GM18517 (cell line): ENCODE measurements at regions not wholly inside any gene's neighbourhood (a gene's known extent, or its start where the extent isn't known, plus 50 kb on each side); places are given as distances from the start of the nearest gene placed in this dataset.

Source experiments
- ATAC-seq: cut with Tn5 transposase; IDR thresholded peaks from one replicate; pipeline ENCODE4 v1.9.1; 2021; ENCODE audit warnings: mild to moderate bottlenecking, moderate library complexity; ENCODE audit not compliant: unreplicated experiment

- no peak for ATAC-seq
Observed at GRCh38 chr4:115374621-115375020, 261.2 kb upstream of the NDST4 start.

DNA sequence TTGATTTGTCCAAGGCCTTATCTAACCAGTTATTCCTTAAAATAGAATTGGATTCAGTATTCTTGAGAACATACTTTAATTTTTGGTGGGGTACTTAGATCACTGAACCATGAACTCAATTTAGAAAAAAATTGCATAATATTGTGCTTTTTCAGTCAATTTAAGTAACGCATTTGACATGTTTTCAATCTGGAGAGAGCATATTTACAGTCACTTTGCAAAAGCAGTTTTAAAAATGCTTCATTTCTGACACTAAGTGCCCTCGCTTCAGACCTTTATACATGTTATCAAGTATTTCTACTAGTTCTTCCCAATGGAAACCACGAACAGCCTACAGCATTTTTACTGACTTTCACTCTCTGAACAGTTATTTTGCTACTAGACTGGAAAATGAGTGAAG is 257.1 kb upstream of the NDST4 start:
- no peak for ATAC-seq

- no peak for ATAC-seq
Observed at GRCh38 chr4:115370012-115370411, 256.6 kb upstream of the NDST4 start.

DNA sequence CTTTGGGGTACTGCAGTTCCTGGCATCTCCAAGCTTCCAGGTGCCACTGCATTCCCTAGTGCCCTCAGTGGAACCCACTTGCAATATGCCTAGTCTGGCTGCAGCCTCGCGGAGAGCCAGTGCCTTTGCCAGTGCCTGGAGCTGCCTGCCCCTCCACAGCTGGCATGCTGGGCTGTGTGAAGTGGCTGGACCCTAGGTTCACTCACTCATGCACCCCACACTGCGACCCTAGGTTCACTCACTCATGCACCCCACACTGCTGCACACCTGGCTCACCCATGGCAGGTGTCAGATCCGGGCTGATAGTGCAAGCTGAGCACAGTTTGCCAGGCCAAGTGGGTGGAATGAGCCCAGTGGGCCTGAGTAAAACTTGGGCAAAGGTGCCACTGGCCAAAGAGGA is 253.0 kb upstream of the NDST4 start:
- no peak for ATAC-seq

DNA sequence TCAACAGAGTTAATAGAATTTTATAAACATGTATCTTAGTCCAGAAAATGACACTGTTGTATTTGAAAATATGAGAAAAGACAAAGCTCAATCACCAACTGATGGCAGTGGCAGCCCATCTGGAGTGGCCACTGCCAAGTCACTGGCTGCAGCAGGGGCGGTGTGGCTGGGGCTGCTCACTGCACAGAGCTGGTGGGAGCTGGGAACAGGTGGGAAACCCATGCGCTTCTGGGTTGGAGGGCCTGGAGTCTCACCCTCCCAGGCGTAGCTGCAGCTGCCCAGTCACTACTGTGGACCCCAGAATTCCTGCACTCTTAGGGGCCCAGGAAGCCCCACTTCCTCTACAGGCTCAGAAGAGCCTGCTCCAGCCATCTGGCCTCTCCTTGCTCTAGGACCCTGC is 251.8 kb upstream of the NDST4 start:
- ATAC-seq, result no peak

GRCh38 chr4:115361781-115362180 is 248.4 kb upstream of the NDST4 start:
- ATAC-seq, result no peak

- no peak for ATAC-seq
Observed at GRCh38 chr4:115360431-115360830, 247.0 kb upstream of the NDST4 start.

DNA sequence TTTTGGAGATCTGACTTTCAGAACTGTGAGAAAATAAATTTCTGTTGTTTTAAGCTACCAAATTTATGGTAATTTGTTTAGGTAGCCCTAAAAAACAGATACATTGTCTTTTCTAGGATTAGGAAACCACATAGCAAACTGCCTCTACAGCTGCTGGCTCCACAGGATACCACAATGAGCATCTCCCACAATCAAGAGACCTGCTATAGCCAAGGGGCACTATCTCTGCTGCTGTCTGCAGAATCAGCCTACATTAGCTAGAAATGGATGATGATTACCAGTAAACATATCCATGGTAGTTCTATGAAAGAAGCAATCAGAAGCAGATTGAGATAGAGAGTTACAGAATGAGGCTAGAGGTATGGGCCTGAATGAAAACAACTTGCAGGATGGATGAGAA is 244.4 kb upstream of the NDST4 start:
- no peak for ATAC-seq

GRCh38 chr4:115356176-115356575 is 242.8 kb upstream of the NDST4 start:
- ATAC-seq, result no peak

DNA sequence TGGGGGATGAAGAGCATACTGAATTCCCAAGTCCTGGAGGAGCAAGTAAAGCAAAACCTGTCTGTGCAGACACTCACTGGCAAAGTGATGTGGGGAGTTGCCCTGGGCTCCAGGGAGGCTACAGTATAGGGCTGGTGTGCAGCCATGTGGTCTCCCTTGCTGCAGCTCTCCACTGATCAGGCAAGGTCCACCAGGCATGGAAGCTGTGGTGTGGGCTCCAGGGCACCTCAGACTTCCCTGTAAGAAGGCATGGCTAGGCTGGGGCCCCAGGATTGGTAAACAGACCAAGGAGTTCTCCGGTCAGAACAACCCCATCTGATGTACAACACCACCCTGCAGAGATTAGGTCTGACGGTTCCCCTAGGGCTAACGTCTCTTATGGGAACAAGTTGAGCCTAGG is 241.9 kb upstream of the NDST4 start:
- ATAC-seq, result no peak

GRCh38 chr4:115353370-115353769 is 239.9 kb upstream of the NDST4 start:
- no peak for ATAC-seq

DNA sequence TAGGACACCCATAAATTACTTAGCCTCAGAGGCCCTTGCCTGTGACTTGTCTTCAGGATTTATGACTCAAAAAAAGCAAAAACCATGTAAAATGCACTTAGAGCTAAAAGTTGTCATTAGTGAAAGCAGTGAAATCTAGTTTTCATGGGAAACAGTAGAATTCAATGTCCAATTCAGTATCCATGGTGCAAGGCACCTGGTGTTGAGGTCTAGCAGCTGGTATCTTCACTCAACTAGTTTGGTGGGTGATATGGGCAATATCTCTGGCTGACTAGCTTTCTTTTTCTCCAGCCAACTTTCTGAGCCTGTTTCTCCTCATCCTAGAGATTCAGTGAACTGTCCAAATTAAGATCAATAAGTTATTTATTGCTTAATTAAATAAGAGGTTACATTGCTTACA is 229.8 kb upstream of the NDST4 start:
- no peak for ATAC-seq

GRCh38 chr4:115334736-115335411 is 221.5 kb upstream of the NDST4 start:
- ATAC-seq, result no peak

GRCh38 chr4:115332078-115332477 is 218.7 kb upstream of the NDST4 start:
- ATAC-seq, result no peak

- no peak for ATAC-seq
Observed at GRCh38 chr4:115331241-115331640, 217.8 kb upstream of the NDST4 start.

DNA sequence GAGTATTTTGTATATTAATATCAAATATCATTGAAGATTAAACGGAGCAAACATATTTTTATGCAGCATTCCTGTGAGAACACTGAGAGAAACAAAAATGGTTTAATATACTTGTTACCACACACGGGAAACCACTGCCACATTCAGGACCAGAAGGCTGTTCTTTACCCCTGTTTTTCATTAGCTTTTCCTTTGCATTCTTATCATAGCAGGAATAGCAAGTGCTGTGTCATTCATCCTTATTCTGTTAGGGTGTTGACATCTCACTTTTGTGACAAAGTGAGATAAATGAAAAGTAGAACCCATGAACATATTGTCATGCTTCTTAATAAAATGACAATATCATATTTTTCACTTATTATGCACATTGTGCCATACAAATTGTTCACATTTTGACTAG is 212.4 kb upstream of the NDST4 start:
- no peak for ATAC-seq

- ATAC-seq, result no peak
Observed at GRCh38 chr4:115323106-115323707, 209.8 kb upstream of the NDST4 start.

GRCh38 chr4:115315182-115315581 is 201.8 kb upstream of the NDST4 start:
- no peak for ATAC-seq

DNA sequence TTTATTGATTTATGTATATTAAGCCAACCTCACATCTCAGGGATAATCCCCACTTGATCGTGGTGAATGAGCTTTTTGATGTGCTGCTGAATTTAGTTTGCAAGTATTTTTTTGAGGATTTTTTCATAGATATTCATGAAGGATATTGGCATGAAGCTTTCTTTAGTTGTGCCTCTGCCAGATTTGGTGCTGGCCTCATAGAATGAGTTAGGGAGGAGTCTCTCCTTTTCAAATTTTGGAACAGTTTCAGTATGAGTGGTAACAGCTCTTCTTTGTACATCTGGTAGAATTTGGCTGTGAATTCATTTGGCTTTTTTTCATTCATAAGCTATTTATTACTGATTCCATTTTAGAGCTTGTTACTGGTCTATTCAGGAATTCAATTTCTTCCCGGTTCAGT is 197.2 kb upstream of the NDST4 start:
- no peak for ATAC-seq

DNA sequence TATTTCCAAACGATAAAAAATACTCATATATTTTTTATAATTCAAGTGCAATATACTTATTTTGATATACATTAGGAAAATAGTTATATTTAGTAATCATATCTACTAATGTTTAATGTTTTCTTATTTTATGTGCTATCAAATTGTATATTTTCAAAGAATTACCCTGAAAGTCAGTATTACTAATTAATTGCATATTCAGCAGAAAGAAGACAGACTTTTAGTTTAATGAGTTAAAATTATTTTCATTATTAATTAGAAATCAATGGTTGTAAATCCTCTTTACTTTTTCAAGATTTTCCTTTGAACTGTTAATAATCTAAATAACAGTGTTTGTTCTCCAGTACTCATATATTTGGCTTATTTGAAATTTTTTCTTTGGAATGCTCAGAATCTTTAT is 181.3 kb upstream of the NDST4 start:
- no peak for ATAC-seq

DNA sequence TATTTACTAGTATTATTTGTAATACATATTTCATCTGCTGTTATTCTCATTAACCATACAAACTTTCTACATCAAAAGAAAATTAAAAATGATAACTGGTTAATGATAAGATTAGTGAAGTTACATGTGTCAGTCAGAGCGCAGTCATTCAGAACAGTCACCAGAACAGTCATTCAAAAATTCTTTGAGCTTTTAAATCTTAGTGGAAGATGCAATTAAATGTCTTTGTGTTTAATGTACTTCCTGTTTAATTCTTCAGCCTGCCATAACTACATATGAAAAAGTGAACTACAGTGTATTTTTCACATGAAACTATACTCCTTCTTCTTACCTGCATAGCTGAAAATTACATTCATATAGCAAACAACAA is 179.7 kb upstream of the NDST4 start:
- ATAC-seq, result no peak

- no peak for ATAC-seq
Observed at GRCh38 chr4:115292320-115293092, 179.1 kb upstream of the NDST4 start.
